IMR-90 (cell line): ENCODE measurements at regions not wholly inside any gene's neighbourhood (a gene's known extent, or its start where the extent isn't known, plus 50 kb on each side); places are given as distances from the start of the nearest gene placed in this dataset.
A peak's percentile ranks its signal among the peaks of the same experiment; 100 is the strongest.

Experiments
- ATAC-seq: fragments of 200-7000 bp; cut with Tn5 transposase; 2 replicates; pipeline ENCODE4 v1.9.1; 2020; ENCODE audit warnings: low read depth, mild to moderate bottlenecking, moderate library complexity
- BruUV-seq: library from RNA; stranded (reverse); fragments of 400-500 nt; replicated peaks from 2 replicates; lab custom pipeline; 2021; lab: Mats Ljungman, UMichigan
- CTCF ChIA-PET: fragments of 300-600 bp; formaldehyde crosslinking; extraction: SDS; loops from one replicate; lab custom pipeline; 2021; ENCODE audit warnings: antibody characterized with exemption; lab: Yijun Ruan, JAX
- POLR2A ChIA-PET: fragments of 300-600 bp; sonication (Branson Sonifier 250); formaldehyde crosslinking; loops from one replicate; lab custom pipeline; 2022; ENCODE audit warnings: antibody characterized with exemption; ENCODE audit not compliant: unreplicated experiment; lab: Charles Lee
- DNase-seq: peaks from one replicate; pipeline ENCODE4 v3.0.0; 2013
- H2AFZ ChIP-seq: replicated peaks from 2 replicates; pipeline ENCODE3; 2013; ENCODE audit warnings: low read length, mild to moderate bottlenecking; ENCODE audit not compliant: poor library complexity
- H2AK5ac ChIP-seq: 2 replicates; pipeline ENCODE4 v1.6.1; 2013; ENCODE audit warnings: low read depth, low read length, inconsistent platforms
- H2AK9ac ChIP-seq: replicated peaks from 2 replicates; pipeline ENCODE3; 2013; ENCODE audit warnings: mild to moderate bottlenecking, low read depth, low read length, moderate library complexity; ENCODE audit not compliant: poor library complexity
- H2BK120ac ChIP-seq: 2 replicates; pipeline ENCODE4 v1.6.1; 2013; ENCODE audit warnings: low read depth, low read length, inconsistent platforms
- H2BK15ac ChIP-seq: 3 replicates; pipeline ENCODE4 v1.6.1; 2013; ENCODE audit warnings: low read depth, low read length, inconsistent platforms
- H2BK20ac ChIP-seq: 2 replicates; pipeline ENCODE4 v1.6.1; 2013; ENCODE audit warnings: low read depth, mild to moderate bottlenecking, inconsistent platforms, low read length, moderate library complexity
- H2BK5ac ChIP-seq: 2 replicates; pipeline ENCODE4 v1.6.1; 2013; ENCODE audit warnings: mild to moderate bottlenecking, low read depth, low read length, inconsistent platforms; ENCODE audit not compliant: poor library complexity, severe bottlenecking
- H3K14ac ChIP-seq: replicated peaks from 2 replicates; pipeline ENCODE4 v1.6.1; 2013; ENCODE audit warnings: low read depth, low read length, inconsistent platforms
- H3K18ac ChIP-seq: 2 replicates; pipeline ENCODE4 v1.6.1; 2013; ENCODE audit warnings: low read depth, low read length, control low read depth
- H3K23ac ChIP-seq: 2 replicates; pipeline ENCODE4 v1.6.1; 2013; ENCODE audit warnings: low read depth, low read length, inconsistent platforms
- H3K27ac ChIP-seq: 2 replicates; pipeline ENCODE4 v1.5.1; 2013; ENCODE audit warnings: mild to moderate bottlenecking, control low read depth, low read length; ENCODE audit not compliant: insufficient read depth
- H3K27me3 ChIP-seq: 2 replicates; pipeline ENCODE4 v1.6.1; 2013; ENCODE audit warnings: low read length; ENCODE audit not compliant: control insufficient read depth, insufficient read depth
- H3K36me3 ChIP-seq: 2 replicates; pipeline ENCODE4 v1.6.1; 2013; ENCODE audit warnings: low read length, mixed read lengths; ENCODE audit not compliant: control insufficient read depth, insufficient read depth
- H3K4ac ChIP-seq: 2 replicates; pipeline ENCODE4 v1.6.1; 2013; ENCODE audit warnings: low read depth, low read length, inconsistent platforms
- H3K4me1 ChIP-seq: 2 replicates; pipeline ENCODE4 v1.6.1; 2013; ENCODE audit warnings: low read length, mixed read lengths; ENCODE audit not compliant: control insufficient read depth, insufficient read depth
- H3K4me2 ChIP-seq: 2 replicates; pipeline ENCODE4 v1.6.1; 2013; ENCODE audit warnings: low read depth, mild to moderate bottlenecking, control low read depth, low read length, moderate library complexity
- H3K4me3 ChIP-seq: 2 replicates; pipeline ENCODE4 v1.5.1; 2013; ENCODE audit warnings: low read depth, mild to moderate bottlenecking, control low read depth, low read length, moderate library complexity; ENCODE audit not compliant: insufficient read depth
- H3K56ac ChIP-seq: 2 replicates; pipeline ENCODE4 v1.6.1; 2013; ENCODE audit warnings: low read length, inconsistent platforms; ENCODE audit not compliant: insufficient read depth; ENCODE audit errors: extremely low read depth
- H3K79me1 ChIP-seq, 2 experiments: 2 replicates each; pipeline ENCODE4 v1.6.1; 2013; ENCODE audit warnings: low read length in 2 of 2, inconsistent platforms in 1 of 2, low read depth in 1 of 2
- H3K9ac ChIP-seq: 2 replicates; pipeline ENCODE4 v1.6.1; 2013; ENCODE audit warnings: low read depth, low read length, control low read depth
- H3K9me1 ChIP-seq: 2 replicates; pipeline ENCODE4 v1.6.1; 2013; ENCODE audit warnings: low read length, inconsistent platforms; ENCODE audit not compliant: insufficient read depth
- H3K9me3 ChIP-seq: 2 replicates; pipeline ENCODE4 v1.6.1; 2013; ENCODE audit warnings: low read length; ENCODE audit not compliant: control insufficient read depth, insufficient read depth
- H4K20me1 ChIP-seq: 2 replicates; pipeline ENCODE4 v1.6.1; 2013; ENCODE audit warnings: low read length, inconsistent platforms; ENCODE audit not compliant: insufficient read depth
- H4K5ac ChIP-seq: 2 replicates; pipeline ENCODE4 v1.6.1; 2013; ENCODE audit warnings: mild to moderate bottlenecking, low read depth, low read length, control low read depth
- H4K8ac ChIP-seq, 2 experiments: 2 replicates each; pipeline ENCODE4 v1.6.1; 2013; ENCODE audit warnings: low read depth in 2 of 2, low read length in 2 of 2, control low read depth in 1 of 2, inconsistent platforms in 1 of 2
- H4K91ac ChIP-seq: 2 replicates; pipeline ENCODE4 v1.6.1; 2013; ENCODE audit warnings: low read depth, low read length, inconsistent platforms; ENCODE audit not compliant: insufficient read depth
- BHLHE40 ChIP-seq: fragments of 150-350 bp; IDR thresholded peaks from 2 replicates; pipeline ENCODE4 v1.6.1; 2016; ENCODE audit warnings: mild to moderate bottlenecking, low read depth, low read length
- CEBPB ChIP-seq: IDR thresholded peaks from 2 replicates; pipeline ENCODE4 v1.6.1; 2012; ENCODE audit warnings: low read depth, low read length, improper control_type of control experiment
- CHD1 ChIP-seq: IDR thresholded peaks from 2 replicates; pipeline ENCODE4 v1.6.1; 2012; ENCODE audit warnings: low read depth, low read length, improper control_type of control experiment
- CTCF ChIP-seq: conservative IDR thresholded peaks from 2 replicates; pipeline ENCODE4 v1.5.1; 2012; ENCODE audit warnings: mild to moderate bottlenecking, low read depth, low read length, improper control_type of control experiment
- ELK1 ChIP-seq: fragments of 150-350 bp; IDR thresholded peaks from 2 replicates; pipeline ENCODE4 v1.6.1; 2016; ENCODE audit warnings: low read depth, mild to moderate bottlenecking, low read length, moderate library complexity, borderline replicate concordance
- FOS ChIP-seq: fragments of 150-350 bp; IDR thresholded peaks from 2 replicates; pipeline ENCODE4 v1.6.1; 2016; ENCODE audit warnings: low read depth, low read length
- MAFK ChIP-seq: IDR thresholded peaks from 2 replicates; pipeline ENCODE4 v1.6.1; 2012; ENCODE audit warnings: low read depth, low read length, improper control_type of control experiment
- RCOR1 ChIP-seq: IDR thresholded peaks from 2 replicates; pipeline ENCODE4 v1.6.1; 2012; ENCODE audit warnings: mild to moderate bottlenecking, low read length, improper control_type of control experiment; ENCODE audit not compliant: insufficient replicate concordance
- RFX5 ChIP-seq: IDR thresholded peaks from 2 replicates; pipeline ENCODE4 v1.8.0; 2012; ENCODE audit warnings: low read depth, mild to moderate bottlenecking, low read length, moderate library complexity
- SMC3 ChIP-seq: fragments of 150-350 bp; IDR thresholded peaks from 2 replicates; pipeline ENCODE4 v1.6.1; 2016; ENCODE audit warnings: low read depth, mild to moderate bottlenecking, antibody characterized with exemption, low read length, moderate library complexity
- WGBS, 2 experiments: methylation state at CpG; one replicate each; pipeline versions ENCODE4 v1.1.5 to v1.1.7; 2013; ENCODE audit warnings: missing lambda C conversion rate in 2 of 2; ENCODE audit not compliant: insufficient read length in 1 of 2; ENCODE audit errors: extremely low coverage in 2 of 2; 5-methylcytosine and 5-hydroxymethylcytosine counted together
- dilution Hi-C: fragments of 300-500 bp; cut with HindIII; formaldehyde crosslinking; loops from one replicate; pipeline ENCODE4 v1.14.3; 2018; ENCODE audit warnings: low sequenced_read_pairs; ENCODE audit not compliant: unreplicated experiment
- in situ Hi-C: fragments of 300-500 bp; cut with MboI; formaldehyde crosslinking; loops from 3 replicates; pipeline ENCODE4 v1.14.3; 2019; ENCODE audit warnings: low sequenced_read_pairs, inconsistent platforms, mixed read lengths
- intact Hi-C: fragments of 100-400 bp; cut with micrococcal nuclease; formaldehyde crosslinking; loops from 2 replicates; pipeline ENCODE4 v1.10.0; 2022

GRCh38 chr13:97140611-97141010, 81.5 kb upstream of the MBNL2 start:
- Histone ChIP-seq H2BK5ac (peak overlapping the region; percentile 66), H4K8ac (peak overlapping the region; percentile 72 to 83), H3K9me1 (peaks cover 15% of the 10 kb centered on the region), H3K9me3 (no peaks in the 10 kb centered on the region), H2AFZ (no peak overlapping the region), H3K79me1 (no peaks in the 10 kb centered on the region), H3K4me3 (no peak overlapping the region), H3K18ac (peak overlapping the region; percentile 90), H2AK5ac (no peak overlapping the region), H3K27ac (no peak overlapping the region; the same call in 1 of the 2 replicates), H3K4ac (peak overlapping the region; percentile 62; the same call in 1 of the 2 replicates), H3K4me1 (peaks cover 13% of the 10 kb centered on the region), H4K91ac (no peak overlapping the region), H3K9ac (no peak overlapping the region), H3K27me3 (no peaks in the 10 kb centered on the region), H3K14ac (peak overlapping the region; percentile 89; the same call in 1 of the 2 replicates), H2BK20ac (peak overlapping the region; percentile 81; the same call in 1 of the 2 replicates), H2BK15ac (0 out of 3 replicates have a peak overlapping the region, but pooled peaks have one; percentile 91), H2BK120ac (peak overlapping the region; percentile 94), H2AK9ac (no peak overlapping the region), H4K5ac (peak overlapping the region; percentile 87; the same call in 1 of the 2 replicates), H3K36me3 (no peaks in the 10 kb centered on the region), H3K23ac (no peak overlapping the region), H3K56ac (peak overlapping the region; percentile 73; the same call in 1 of the 2 replicates), H3K4me2 (peak overlapping the region; percentile 64), H4K20me1 (no peaks in the 10 kb centered on the region)
- DNase-seq (peak; percentile 48), ATAC-seq (peak; percentile 31; the same call in 1 of the 2 replicates)
- intact Hi-C loops, result no loop called here
- dilution Hi-C loops, result no loop called here
- no TSS peak for BruUV-seq
- in situ Hi-C loops, result no loop called here
- WGBS, 2 experiments, result no CpG with 5 or more reads among the region's 3 CpGs
- TF ChIP-seq CTCF (no peak), SMC3 (no peak), BHLHE40 (no peak), FOS (no peak), ELK1 (no peak), CHD1 (no peak), CEBPB (no peak), RCOR1 (no peak), RFX5 (no peak), MAFK (no peak)
- ChIA-PET POLR2A (no interaction called here), CTCF (interaction anchor here (1.1 kb wide), 2 partner anchors 31 to 86 kb away, joined by 3 read pairs; no protein-coding TSS in a partner anchor)
